ENCODE measurements at regions not wholly inside any gene's neighbourhood (a gene's known extent, or its start where the extent isn't known, plus 50 kb on each side); places are given as distances from the start of the nearest gene placed in this dataset.
A peak's percentile ranks its signal among the peaks of the same experiment; 100 is the strongest.

DNA sequence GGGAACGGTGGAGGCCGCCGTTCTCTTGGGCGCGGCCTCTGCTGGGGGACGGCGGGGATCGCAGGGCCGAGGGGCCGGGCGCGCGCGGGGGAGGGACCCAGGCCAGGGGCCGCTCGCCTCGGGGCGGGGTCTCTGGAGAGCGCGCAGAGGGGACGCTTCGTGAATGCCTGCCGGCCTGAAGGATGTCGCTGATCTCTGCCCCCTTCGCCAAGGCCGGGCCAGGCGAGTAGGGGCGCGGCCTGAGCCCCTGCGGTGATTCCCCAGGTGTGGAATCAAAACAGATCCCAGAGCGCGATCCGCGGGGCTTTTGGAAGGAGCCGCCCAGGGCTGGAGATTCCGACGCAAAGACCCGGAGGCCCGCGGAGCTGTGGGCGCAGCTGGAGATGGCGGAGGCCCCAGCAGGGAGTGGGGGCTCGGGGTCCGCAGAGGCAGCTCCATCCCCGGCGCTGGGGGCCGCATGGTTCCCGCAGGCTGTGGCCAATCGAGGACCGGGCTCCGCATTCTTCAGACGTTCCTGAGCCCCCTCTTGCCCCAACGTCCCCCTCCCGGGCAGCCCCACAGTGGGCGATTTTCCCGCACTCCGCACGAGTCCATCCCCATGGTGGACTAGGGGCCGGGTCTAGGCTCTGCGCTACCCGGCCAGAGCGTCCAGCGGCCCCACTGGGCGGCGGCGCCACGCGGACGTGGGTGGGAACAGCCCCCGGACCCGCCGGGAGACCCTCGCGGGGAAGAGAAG lies 166.0 kb downstream of the ACTR3B start:
- ChIA-PET CTCF (no interaction called here), POLR2A (ENCODE audit: unreplicated experiment) (no interaction called here)
- no peak overlapping the region for H4K5ac ChIP-seq (ENCODE audit: low read depth, low read length)
- no TSS peak for BruUV-seq (replicated peaks)
- no peak overlapping the region for H4K91ac ChIP-seq (ENCODE audit: insufficient read depth, low read depth, low read length)
- H2AK5ac ChIP-seq (ENCODE audit: low read depth, low read length) = no peak overlapping the region
- H2BK5ac ChIP-seq (ENCODE audit: low read depth, low read length, poor library complexity, severe bottlenecking) = no peak overlapping the region
- H3K23ac ChIP-seq (ENCODE audit: low read depth, low read length) = no peak overlapping the region
- no peaks in the 10 kb centered on the region for H3K9me1 ChIP-seq (ENCODE audit: insufficient read depth, low read length)
- intact Hi-C loops (cut with micrococcal nuclease) (no loop called here), dilution Hi-C loops (cut with HindIII; ENCODE audit: low sequenced_read_pairs, unreplicated experiment) (no loop called here), in situ Hi-C loops (cut with MboI; ENCODE audit: low sequenced_read_pairs) (no loop called here)
- no peaks in the 10 kb centered on the region for H3K4me1 ChIP-seq (ENCODE audit: control insufficient read depth, insufficient read depth, low read length)
- no peak overlapping the region for H3K27ac ChIP-seq (ENCODE audit: insufficient read depth, low read length)
- H3K4me3 ChIP-seq (ENCODE audit: insufficient read depth, low read depth, low read length) = no peak overlapping the region
- DNase-seq (no peak), ATAC-seq (ENCODE audit: low read depth) (no peak)
- no peak overlapping the region for H3K4me2 ChIP-seq (ENCODE audit: low read depth, low read length)
- no peak overlapping the region for H3K18ac ChIP-seq (ENCODE audit: low read depth, low read length)
- no peak overlapping the region for H2BK20ac ChIP-seq (ENCODE audit: low read depth, low read length)
- H3K14ac ChIP-seq (replicated peaks; ENCODE audit: low read depth, low read length) = no peak overlapping the region
- no peak overlapping the region for H3K9ac ChIP-seq (ENCODE audit: low read depth, low read length)
- 10% methylated on average over 22 of the region's 74 CpGs; no CpG with 5 or more reads in 1 of the 2 experiments for WGBS, 2 experiments (ENCODE audit: extremely low coverage in 2 of 2, insufficient read length in 1 of 2)
- H2BK15ac ChIP-seq (ENCODE audit: low read depth, low read length) = no peak overlapping the region
- peak overlapping the region; percentile 4 for H2AFZ ChIP-seq (replicated peaks; ENCODE audit: low read length, poor library complexity)
- no peak overlapping the region for H3K4ac ChIP-seq (ENCODE audit: low read depth, low read length)
- TF ChIP-seq CEBPB (IDR thresholded peaks at IDR 0.05; ENCODE audit: low read depth, low read length) (no peak), CHD1 (IDR thresholded peaks at IDR 0.05; ENCODE audit: low read depth, low read length) (no peak), POLR2A (IDR thresholded peaks at IDR 0.05; ENCODE audit: low read depth, low read length) (no peak), RAD21 (IDR thresholded peaks at IDR 0.05; ENCODE audit: low read length) (no peak), RFX5 (IDR thresholded peaks at IDR 0.05; ENCODE audit: low read depth, low read length) (no peak), MAFK (IDR thresholded peaks at IDR 0.05; ENCODE audit: low read depth, low read length) (no peak), FOS (IDR thresholded peaks at IDR 0.05; ENCODE audit: low read depth, low read length) (no peak), MAZ (IDR thresholded peaks at IDR 0.05; ENCODE audit: borderline replicate concordance, low read depth, low read length) (no peak), MXI1 (IDR thresholded peaks at IDR 0.05; ENCODE audit: borderline replicate concordance, low read depth, low read length) (no peak), RCOR1 (IDR thresholded peaks at IDR 0.05; ENCODE audit: insufficient replicate concordance, low read length) (no peak), NFE2L2 (IDR thresholded peaks at IDR 0.05; ENCODE audit: low read depth, low read length) (no peak), BHLHE40 (IDR thresholded peaks at IDR 0.05; ENCODE audit: low read depth, low read length) (no peak), SMC3 (IDR thresholded peaks at IDR 0.05; ENCODE audit: low read depth, low read length) (no peak)
- TF ChIP-seq, protein P1, sequence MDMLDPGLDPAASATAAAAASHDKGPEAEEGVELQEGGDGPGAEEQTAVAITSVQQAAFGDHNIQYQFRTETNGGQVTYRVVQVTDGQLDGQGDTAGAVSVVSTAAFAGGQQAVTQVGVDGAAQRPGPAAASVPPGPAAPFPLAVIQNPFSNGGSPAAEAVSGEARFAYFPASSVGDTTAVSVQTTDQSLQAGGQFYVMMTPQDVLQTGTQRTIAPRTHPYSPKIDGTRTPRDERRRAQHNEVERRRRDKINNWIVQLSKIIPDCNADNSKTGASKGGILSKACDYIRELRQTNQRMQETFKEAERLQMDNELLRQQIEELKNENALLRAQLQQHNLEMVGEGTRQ (IDR thresholded peaks at IDR 0.05; ENCODE audit: low read depth, low read length) = no peak
- TF ChIP-seq, protein P2, sequence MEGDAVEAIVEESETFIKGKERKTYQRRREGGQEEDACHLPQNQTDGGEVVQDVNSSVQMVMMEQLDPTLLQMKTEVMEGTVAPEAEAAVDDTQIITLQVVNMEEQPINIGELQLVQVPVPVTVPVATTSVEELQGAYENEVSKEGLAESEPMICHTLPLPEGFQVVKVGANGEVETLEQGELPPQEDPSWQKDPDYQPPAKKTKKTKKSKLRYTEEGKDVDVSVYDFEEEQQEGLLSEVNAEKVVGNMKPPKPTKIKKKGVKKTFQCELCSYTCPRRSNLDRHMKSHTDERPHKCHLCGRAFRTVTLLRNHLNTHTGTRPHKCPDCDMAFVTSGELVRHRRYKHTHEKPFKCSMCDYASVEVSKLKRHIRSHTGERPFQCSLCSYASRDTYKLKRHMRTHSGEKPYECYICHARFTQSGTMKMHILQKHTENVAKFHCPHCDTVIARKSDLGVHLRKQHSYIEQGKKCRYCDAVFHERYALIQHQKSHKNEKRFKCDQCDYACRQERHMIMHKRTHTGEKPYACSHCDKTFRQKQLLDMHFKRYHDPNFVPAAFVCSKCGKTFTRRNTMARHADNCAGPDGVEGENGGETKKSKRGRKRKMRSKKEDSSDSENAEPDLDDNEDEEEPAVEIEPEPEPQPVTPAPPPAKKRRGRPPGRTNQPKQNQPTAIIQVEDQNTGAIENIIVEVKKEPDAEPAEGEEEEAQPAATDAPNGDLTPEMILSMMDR (conservative IDR thresholded peaks at IDR 0.05; ENCODE audit: low read depth, low read length) = no peak
- TF ChIP-seq, protein P3, sequence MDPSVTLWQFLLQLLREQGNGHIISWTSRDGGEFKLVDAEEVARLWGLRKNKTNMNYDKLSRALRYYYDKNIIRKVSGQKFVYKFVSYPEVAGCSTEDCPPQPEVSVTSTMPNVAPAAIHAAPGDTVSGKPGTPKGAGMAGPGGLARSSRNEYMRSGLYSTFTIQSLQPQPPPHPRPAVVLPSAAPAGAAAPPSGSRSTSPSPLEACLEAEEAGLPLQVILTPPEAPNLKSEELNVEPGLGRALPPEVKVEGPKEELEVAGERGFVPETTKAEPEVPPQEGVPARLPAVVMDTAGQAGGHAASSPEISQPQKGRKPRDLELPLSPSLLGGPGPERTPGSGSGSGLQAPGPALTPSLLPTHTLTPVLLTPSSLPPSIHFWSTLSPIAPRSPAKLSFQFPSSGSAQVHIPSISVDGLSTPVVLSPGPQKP (IDR thresholded peaks at IDR 0.05; ENCODE audit: borderline replicate concordance, low read depth, low read length) = no peak
- H4K8ac ChIP-seq (ENCODE audit: low read depth in 2 of 2, low read length in 2 of 2) = no peak overlapping the region
- H2BK120ac ChIP-seq (ENCODE audit: low read depth, low read length) = no peak overlapping the region
- H3K36me3 ChIP-seq (ENCODE audit: control insufficient read depth, insufficient read depth, low read length) = no peaks in the 10 kb centered on the region
- H3K79me1 ChIP-seq (ENCODE audit: low read depth in 1 of 2, low read length in 2 of 2) = no peaks in the 10 kb centered on the region
- H3K9me3 ChIP-seq (ENCODE audit: control insufficient read depth, insufficient read depth, low read length) = peaks cover 12% of the 10 kb centered on the region
- H4K20me1 ChIP-seq (ENCODE audit: insufficient read depth, low read length) = no peaks in the 10 kb centered on the region
- no peak overlapping the region for H2AK9ac ChIP-seq (replicated peaks; ENCODE audit: low read depth, low read length, poor library complexity)
- no peak overlapping the region for H3K56ac ChIP-seq (ENCODE audit: extremely low read depth, insufficient read depth, low read length)
- no peaks in the 10 kb centered on the region; the same call in 1 of the 2 replicates for H3K27me3 ChIP-seq (ENCODE audit: control insufficient read depth, insufficient read depth, low read length)
